Glomerular visceral epithelial cell (primary cell): ENCODE measurements at regions not wholly inside any gene's neighbourhood (a gene's known extent, or its start where the extent isn't known, plus 50 kb on each side); places are given as distances from the start of the nearest gene placed in this dataset.

ENCODE experiments used
- DNase-seq: peaks from one replicate; pipeline ENCODE4 v3.0.0-alpha.2; 2016; ENCODE audit errors: extremely low spot score

- DNase-seq, result no peak
Observed at GRCh38 chr9:91130796-91131318, 230.9 kb downstream of the AUH start.

GRCh38 chr9:91131433-91131839 lies 230.3 kb downstream of the AUH start:
- peak; percentile 83 for DNase-seq

- DNase-seq, result no peak
Observed at GRCh38 chr9:91132576-91133073, 229.1 kb downstream of the AUH start.

- DNase-seq, result no peak
Observed at GRCh38 chr9:91134608-91135007, 227.1 kb downstream of the AUH start.

GRCh38 chr9:91137391-91137790 lies 224.3 kb downstream of the AUH start:
- DNase-seq, result no peak

- no peak for DNase-seq
Observed at GRCh38 chr9:91138760-91139159, 223.0 kb downstream of the AUH start.

- no peak for DNase-seq
Observed at GRCh38 chr9:91141407-91141965, 220.2 kb downstream of the AUH start.

GRCh38 chr9:91143162-91143561 lies 218.6 kb downstream of the AUH start:
- DNase-seq, result no peak

- no peak for DNase-seq
Observed at GRCh38 chr9:91143642-91144041, 218.1 kb downstream of the AUH start.

- DNase-seq, result no peak
Observed at GRCh38 chr9:91144769-91145168, 216.9 kb downstream of the AUH start.

- DNase-seq, result no peak
Observed at GRCh38 chr9:91145496-91145895, 216.2 kb downstream of the AUH start.

GRCh38 chr9:91146391-91147019 lies 215.2 kb downstream of the AUH start:
- DNase-seq, result no peak

- DNase-seq, result no peak
Observed at GRCh38 chr9:91147079-91147708, 214.5 kb downstream of the AUH start.

- no peak for DNase-seq
Observed at GRCh38 chr9:91148306-91148705, 213.4 kb downstream of the AUH start.

GRCh38 chr9:91150273-91150997 lies 211.3 kb downstream of the AUH start:
- DNase-seq, result no peak

GRCh38 chr9:91150998-91151717 lies 210.6 kb downstream of the AUH start:
- DNase-seq, result no peak

- no peak for DNase-seq
Observed at GRCh38 chr9:91151718-91152095, 210.0 kb downstream of the AUH start.

- DNase-seq, result no peak
Observed at GRCh38 chr9:91154686-91155085, 207.0 kb downstream of the AUH start.

- no peak for DNase-seq
Observed at GRCh38 chr9:91155181-91155580, 206.5 kb downstream of the AUH start.

GRCh38 chr9:91155746-91156376 lies 205.9 kb downstream of the AUH start:
- no peak for DNase-seq
